Inflammatory macrophage treated with lipopolysaccharide for 4 hours (primary cell): ENCODE measurements at regions not wholly inside any gene's neighbourhood (a gene's known extent, or its start where the extent isn't known, plus 50 kb on each side); places are given as distances from the start of the nearest gene placed in this dataset.
"Not testable (repeated sequence)": the region's sequence is repeated elsewhere in the genome, so short reads cannot be mapped to it uniquely, and the experiment has no call there.

ENCODE experiments used
- DNase-seq: peaks from one replicate; pipeline ENCODE4 v3.0.0-alpha.2; 2020

DNA sequence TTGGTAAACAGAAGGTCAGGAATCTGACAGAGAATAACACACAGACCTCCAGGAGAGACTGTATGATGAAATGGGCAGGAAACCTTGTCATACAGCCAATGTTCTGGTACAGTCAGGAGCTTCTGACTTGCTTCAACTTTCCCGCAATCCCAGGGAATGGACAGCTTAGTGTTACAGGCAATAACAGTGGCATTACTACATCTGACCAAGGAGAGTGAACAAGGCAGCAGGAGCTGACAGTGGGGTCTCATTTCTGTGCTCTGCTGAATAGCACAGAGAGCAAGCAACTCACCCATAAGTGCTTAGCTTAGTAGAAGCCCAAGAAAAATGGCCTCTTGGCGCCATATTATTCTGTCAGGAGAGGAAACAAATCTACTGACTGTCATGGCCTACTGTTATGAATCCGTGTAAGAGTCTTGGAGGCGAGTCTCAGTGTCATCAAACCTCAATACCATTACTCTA lies 186.2 kb upstream of the MTPN start:
- DNase-seq, result no peak

- DNase-seq, result no peak
These were observed 173.2 kb upstream of the MTPN start for GRCh38 chr7:136150311-136150710.

DNA sequence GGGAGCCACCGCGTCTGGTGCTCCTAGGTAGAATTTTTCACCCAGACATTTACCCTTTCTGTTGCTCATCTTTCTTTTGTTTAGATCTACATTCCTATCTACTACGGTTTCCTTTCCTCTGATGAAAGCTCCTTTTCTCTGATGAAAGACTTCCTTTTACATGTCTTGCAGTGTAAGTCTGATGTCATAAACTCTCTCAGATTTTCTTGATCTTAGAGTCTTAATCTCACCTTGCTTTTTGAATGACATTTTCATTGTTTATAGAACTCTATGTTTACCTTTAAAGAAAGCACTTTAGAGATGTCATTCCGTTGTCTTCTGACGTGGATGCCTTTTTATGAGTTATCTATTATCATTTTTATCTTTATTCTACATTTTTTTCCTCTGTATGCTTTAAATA lies 171.8 kb upstream of the MTPN start:
- no peak for DNase-seq

- DNase-seq, result no peak
These were observed 169.8 kb upstream of the MTPN start for GRCh38 chr7:136146925-136147324.

- no peak for DNase-seq
These were observed 167.0 kb upstream of the MTPN start for GRCh38 chr7:136144182-136144581.

GRCh38 chr7:136143271-136143670 lies 166.1 kb upstream of the MTPN start:
- DNase-seq, result no peak

DNA sequence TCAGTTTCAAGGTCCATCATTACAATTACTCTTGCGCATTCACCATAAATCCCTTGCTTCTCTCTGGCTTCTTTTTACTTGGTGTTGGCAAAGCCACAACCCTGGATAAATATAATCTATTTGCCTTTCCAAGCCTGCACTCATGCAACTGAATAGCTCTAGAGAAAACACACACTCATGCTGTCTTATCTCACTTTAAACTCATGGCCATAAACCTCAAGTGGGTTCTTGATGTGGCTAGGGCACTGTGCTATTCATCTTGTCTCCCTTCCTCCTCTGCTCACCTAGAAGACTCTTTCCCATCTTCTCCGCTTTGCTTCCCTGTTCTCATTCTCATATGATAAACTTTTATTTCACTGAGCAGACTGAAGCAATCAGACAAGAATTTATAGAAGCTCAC lies 165.4 kb upstream of the MTPN start:
- no peak for DNase-seq

DNA sequence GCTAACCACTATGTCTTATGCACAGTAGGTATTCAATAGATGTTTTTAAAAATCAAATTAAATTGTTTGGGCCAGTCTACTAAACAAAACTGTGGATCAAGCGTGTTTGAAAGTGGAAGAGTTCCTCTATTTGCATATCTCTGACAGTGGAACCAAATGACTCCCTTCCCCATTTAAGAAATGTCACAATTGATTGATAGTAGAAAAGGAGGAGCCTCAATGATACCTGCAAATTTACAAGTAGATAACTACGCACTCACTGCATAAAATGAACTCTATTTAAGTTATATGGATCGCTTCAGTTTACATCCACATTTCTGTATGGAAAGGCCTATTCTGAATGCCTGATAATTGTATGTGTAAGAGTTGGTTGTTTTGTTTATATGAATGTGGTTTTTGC lies 163.3 kb upstream of the MTPN start:
- no peak for DNase-seq

DNA sequence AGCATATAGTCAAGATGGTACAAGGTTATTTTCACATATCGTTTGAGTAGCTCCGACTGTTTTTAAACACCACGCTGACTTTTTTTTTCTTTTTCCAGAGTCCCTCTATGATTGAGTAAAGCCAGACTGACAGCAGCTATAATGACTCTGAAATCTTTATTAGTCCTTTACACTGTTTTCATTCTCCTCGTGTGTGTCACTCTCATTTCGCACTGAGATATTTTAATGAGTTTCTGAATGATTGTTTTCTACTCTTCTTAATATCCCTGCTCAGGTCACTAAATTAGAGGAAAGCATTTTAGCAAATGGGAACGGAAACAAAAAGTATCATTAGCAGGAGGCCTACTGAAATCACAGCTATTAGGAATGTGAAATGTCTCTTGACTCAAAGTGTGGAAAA lies 162.3 kb upstream of the MTPN start:
- no peak for DNase-seq

DNA sequence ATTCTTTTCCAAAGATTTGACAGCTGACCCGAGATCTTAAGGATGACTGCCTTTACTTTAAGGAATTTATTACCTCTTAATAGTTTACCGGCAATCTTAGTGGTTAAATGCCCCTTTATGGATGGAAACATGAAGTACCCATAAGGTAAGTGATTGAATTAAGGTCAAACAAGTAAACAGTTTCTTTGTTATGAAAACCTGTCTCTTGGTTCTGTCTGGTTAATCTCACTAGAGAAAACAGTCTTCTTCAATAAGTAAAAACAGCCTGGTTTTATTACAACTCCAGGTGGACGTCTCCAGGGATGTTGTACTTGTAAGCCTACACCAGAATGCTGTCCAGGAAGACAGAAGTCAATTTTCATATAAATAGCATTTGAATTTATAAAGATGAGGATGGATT lies 161.8 kb upstream of the MTPN start:
- DNase-seq, result no peak

DNA sequence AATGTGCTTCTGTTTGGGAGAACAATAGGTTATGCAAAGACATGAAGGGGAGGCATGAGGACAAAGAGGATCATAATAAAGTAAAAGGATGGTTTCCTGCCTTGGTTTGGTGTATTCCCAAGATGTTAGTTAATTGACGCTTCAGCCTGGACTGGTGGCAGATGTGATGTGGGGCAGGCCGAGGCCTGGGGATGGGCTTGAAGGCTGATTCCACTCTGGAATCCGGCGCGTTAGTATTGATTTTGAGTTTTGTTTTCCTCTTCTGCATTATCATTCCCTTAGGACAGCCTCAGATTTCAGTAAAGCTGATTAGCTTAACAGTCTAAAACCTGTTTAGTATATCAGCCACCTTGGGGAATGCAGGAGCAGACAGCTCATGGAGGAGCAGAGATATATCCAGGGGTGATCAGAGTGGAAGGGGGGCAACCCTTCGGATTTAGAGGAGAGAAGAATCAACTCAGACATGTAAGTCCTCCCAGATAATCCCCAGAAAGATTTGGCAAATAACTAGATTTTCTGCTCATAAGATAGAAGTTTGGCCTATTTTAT lies 159.8 kb upstream of the MTPN start:
- DNase-seq, result no peak

DNA sequence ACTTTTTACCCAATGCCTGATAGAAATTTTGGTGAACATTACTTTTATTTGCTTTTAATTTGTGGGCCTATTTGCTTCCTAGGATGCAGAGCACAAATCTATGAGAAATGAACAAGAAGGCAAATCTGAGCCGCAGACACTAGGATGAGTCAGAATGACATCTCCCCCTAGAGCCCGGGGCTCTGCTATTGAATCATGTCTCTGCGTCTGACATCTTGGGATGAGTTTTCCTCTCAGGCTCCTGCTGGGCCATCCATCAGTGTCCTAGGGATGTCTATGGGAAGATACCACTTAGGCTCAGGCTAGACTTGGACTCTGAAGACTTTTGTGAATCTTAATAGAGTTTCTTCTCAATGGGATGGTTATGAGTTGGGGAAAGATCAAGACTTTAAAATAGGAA lies 157.3 kb upstream of the MTPN start:
- DNase-seq, result no peak

DNA sequence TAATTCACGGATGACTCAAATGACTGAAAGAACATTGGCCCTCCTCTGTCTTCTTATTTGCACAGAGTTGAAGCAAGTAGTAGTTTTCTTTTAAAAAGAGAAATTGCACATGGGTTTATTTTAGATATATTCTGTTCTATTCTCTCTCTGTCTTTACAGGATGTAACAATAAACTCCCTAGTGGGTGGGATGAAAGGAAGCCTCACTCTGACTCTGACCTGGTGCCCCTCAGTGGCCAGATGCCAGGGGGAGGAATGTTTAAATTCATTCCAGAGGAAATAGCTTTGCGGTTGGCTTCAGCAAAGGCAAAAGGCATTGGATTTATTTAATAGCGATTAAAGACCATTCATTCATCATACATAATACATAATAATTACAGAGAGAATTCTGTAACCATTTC lies 156.4 kb upstream of the MTPN start:
- DNase-seq, result no peak

DNA sequence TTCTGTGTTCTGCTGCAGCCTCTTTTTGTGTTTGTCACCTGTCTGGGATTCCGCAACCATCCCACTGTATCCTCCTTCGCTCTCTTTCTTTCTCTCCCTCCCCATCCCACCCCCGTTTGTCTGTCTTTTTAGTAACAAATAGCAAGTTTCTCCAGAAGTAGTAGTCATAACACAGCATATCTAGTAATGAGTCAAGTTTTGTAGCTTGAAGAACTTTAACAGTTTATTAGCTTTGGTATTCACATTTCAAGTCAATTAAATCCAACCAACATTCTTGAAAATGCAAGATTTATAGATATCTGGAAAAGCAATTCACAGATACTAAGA lies 154.1 kb upstream of the MTPN start:
- DNase-seq, result no peak

- no peak for DNase-seq
These were observed 153.5 kb upstream of the MTPN start for GRCh38 chr7:136130511-136131303.

- no peak for DNase-seq
These were observed 150.9 kb upstream of the MTPN start for GRCh38 chr7:136128050-136128449.

DNA sequence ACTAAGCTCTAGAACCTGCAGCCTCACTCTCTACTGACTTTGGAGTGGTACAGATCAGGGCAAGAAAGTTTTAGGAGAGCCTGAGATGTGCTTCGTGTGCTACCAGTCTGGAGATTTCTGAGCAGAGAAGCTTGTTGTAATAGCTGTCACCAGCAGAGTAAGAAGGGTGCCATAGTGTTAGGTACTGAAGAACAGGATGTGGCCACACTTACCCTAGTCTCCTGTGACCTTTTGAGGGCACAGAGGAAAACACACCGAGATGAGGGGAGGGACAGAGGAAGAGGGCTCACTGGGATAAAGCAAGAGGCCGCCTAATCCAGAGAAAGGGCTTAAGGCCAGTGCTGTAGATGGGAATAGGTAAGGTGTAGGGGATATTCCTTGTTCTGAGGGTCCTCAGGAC lies 146.2 kb upstream of the MTPN start:
- no peak for DNase-seq

GRCh38 chr7:136122026-136122425 lies 144.9 kb upstream of the MTPN start:
- DNase-seq, result no peak

- no peak for DNase-seq
These were observed 140.4 kb upstream of the MTPN start for GRCh38 chr7:136117539-136117938.

GRCh38 chr7:136116186-136116585 lies 139.0 kb upstream of the MTPN start:
- no peak for DNase-seq

- peak; percentile 22 for DNase-seq
These were observed 138.0 kb upstream of the MTPN start for GRCh38 chr7:136114966-136115762.

- not testable (repeated sequence) for DNase-seq
These were observed 137.3 kb upstream of the MTPN start for GRCh38 chr7:136114467-136114866.

DNA sequence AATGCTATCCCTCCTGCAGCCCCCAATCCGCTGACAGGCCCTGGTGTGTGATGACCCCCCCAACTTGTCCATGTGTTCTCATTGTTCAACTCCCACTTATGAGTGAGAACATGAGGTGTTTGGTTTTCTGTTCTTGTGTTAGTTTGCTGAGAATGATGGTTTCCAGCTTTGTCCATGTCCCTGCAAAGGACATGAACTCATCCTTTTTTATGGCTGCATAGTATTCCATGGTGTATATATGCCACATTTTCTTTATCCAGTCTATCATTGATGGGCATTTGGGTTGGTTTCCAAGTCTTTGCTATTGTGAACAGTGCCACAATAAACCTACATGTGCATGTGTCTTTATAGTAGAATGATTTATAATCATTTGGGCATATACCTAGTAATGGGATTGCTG lies 131.9 kb upstream of the MTPN start:
- DNase-seq, result not testable (repeated sequence)

DNA sequence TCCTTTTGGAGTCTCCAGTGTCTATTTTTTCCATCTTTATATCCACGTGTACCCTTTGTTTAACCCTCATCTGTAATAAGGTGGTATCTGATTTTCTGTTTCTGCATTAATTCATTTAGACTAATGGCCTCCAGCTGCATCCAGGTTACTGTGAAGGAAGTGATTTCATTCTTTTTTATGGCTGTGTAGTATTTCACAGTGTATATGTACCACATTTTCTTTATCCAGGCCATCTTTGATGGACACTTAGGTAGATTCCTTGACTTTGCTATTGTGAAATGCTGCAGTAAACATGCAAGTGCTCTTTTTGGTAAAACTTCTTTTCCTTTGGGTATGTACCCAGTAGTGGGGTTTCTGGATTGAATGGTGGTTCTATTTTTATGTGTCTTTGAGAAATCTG lies 128.0 kb upstream of the MTPN start:
- DNase-seq, result no peak
